ENCODE measurements at regions not wholly inside any gene's neighbourhood (a gene's known extent, or its start where the extent isn't known, plus 50 kb on each side); places are given as distances from the start of the nearest gene placed in this dataset.

DNA sequence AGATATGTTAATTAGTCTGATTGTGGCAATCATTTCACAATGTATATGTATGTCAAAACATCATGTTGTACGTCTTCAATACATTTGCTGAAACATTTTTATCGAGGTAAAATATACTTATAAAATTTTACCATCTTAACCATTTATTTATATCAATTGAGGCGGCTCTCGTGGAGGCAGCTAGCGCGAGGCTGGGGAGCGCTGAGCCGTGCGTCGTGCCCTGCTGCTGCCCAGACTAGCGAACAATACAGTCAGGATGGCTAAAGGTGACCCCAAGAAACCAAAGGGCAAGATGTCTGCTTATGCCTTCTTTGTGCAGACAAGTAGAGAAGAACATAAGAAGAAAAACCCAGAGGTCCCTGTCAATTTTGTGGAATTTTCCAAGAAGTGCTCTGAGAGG, 202.5 kb upstream of the PBX1 start:
- H3K36me3 ChIP-seq (ENCODE audit: control insufficient read depth, insufficient read depth, low read length) = no peaks in the 10 kb centered on the region
- H3K27me3 ChIP-seq (ENCODE audit: control insufficient read depth, insufficient read depth, low read length) = no peaks in the 10 kb centered on the region
- H3K9me3 ChIP-seq (ENCODE audit: control insufficient read depth, low read depth, low read length) = no peaks in the 10 kb centered on the region
- H3K4me3 ChIP-seq (ENCODE audit: low read length) = no peak overlapping the region
- no peaks in the 10 kb centered on the region for H3K4me1 ChIP-seq (ENCODE audit: control insufficient read depth, insufficient read depth, low read length)
- WGBS (ENCODE audit: insufficient coverage, low lambda C conversion rate) = 98% methylated on average over 9 of the region's 11 CpGs
- DNase-seq = no peak
- no peak overlapping the region for H3K27ac ChIP-seq (ENCODE audit: low read length)

- no peaks in the 10 kb centered on the region for H3K36me3 ChIP-seq (ENCODE audit: control insufficient read depth, insufficient read depth, low read length)
- H3K9me3 ChIP-seq (ENCODE audit: control insufficient read depth, low read depth, low read length) = no peaks in the 10 kb centered on the region
- no peak overlapping the region for H3K4me3 ChIP-seq (ENCODE audit: low read length)
- no CpG with 5 or more reads among the region's 1 CpG for WGBS (ENCODE audit: insufficient coverage, low lambda C conversion rate)
- DNase-seq = no peak
- H3K27me3 ChIP-seq (ENCODE audit: control insufficient read depth, insufficient read depth, low read length) = no peaks in the 10 kb centered on the region
- no peaks in the 10 kb centered on the region for H3K4me1 ChIP-seq (ENCODE audit: control insufficient read depth, insufficient read depth, low read length)
- H3K27ac ChIP-seq (ENCODE audit: low read length) = no peak overlapping the region
Measured at GRCh38 chr1:164360265-164360664, 198.7 kb upstream of the PBX1 start.

- no CpG with 5 or more reads among the region's 2 CpGs for WGBS (ENCODE audit: insufficient coverage, low lambda C conversion rate)
- DNase-seq = no peak
Measured at GRCh38 chr1:164361927-164362326, 197.1 kb upstream of the PBX1 start.

GRCh38 chr1:164363980-164364379, 195.0 kb upstream of the PBX1 start:
- no peaks in the 10 kb centered on the region for H3K27me3 ChIP-seq (ENCODE audit: control insufficient read depth, insufficient read depth, low read length)
- no peaks in the 10 kb centered on the region for H3K4me1 ChIP-seq (ENCODE audit: control insufficient read depth, insufficient read depth, low read length)
- 100% methylated on average over 1 of the region's 1 CpG for WGBS (ENCODE audit: insufficient coverage, low lambda C conversion rate)
- no peak overlapping the region for H3K4me3 ChIP-seq (ENCODE audit: low read length)
- H3K27ac ChIP-seq (ENCODE audit: low read length) = no peak overlapping the region
- peaks cover 2% of the 10 kb centered on the region for H3K9me3 ChIP-seq (ENCODE audit: control insufficient read depth, low read depth, low read length)
- DNase-seq = no peak
- H3K36me3 ChIP-seq (ENCODE audit: control insufficient read depth, insufficient read depth, low read length) = no peaks in the 10 kb centered on the region

More at GRCh38 chr1:164361927-164362326, 197.1 kb upstream of the PBX1 start:
- Histone ChIP-seq H3K4me1 (ENCODE audit: control insufficient read depth, insufficient read depth, low read length) (no peaks in the 10 kb centered on the region), H3K9me3 (ENCODE audit: control insufficient read depth, low read depth, low read length) (peaks cover 2% of the 10 kb centered on the region), H3K27ac (ENCODE audit: low read length) (no peak overlapping the region), H3K4me3 (ENCODE audit: low read length) (no peak overlapping the region), H3K27me3 (ENCODE audit: control insufficient read depth, insufficient read depth, low read length) (no peaks in the 10 kb centered on the region), H3K36me3 (ENCODE audit: control insufficient read depth, insufficient read depth, low read length) (no peaks in the 10 kb centered on the region)

GRCh38 chr1:164366014-164366413, 193.0 kb upstream of the PBX1 start:
- no peaks in the 10 kb centered on the region for H3K36me3 ChIP-seq (ENCODE audit: control insufficient read depth, insufficient read depth, low read length)
- H3K9me3 ChIP-seq (ENCODE audit: control insufficient read depth, low read depth, low read length) = peaks cover 2% of the 10 kb centered on the region
- H3K4me1 ChIP-seq (ENCODE audit: control insufficient read depth, insufficient read depth, low read length) = no peaks in the 10 kb centered on the region
- no peak for DNase-seq
- H3K4me3 ChIP-seq (ENCODE audit: low read length) = no peak overlapping the region
- no CpG with 5 or more reads among the region's 1 CpG for WGBS (ENCODE audit: insufficient coverage, low lambda C conversion rate)
- H3K27ac ChIP-seq (ENCODE audit: low read length) = no peak overlapping the region
- no peaks in the 10 kb centered on the region for H3K27me3 ChIP-seq (ENCODE audit: control insufficient read depth, insufficient read depth, low read length)

DNA sequence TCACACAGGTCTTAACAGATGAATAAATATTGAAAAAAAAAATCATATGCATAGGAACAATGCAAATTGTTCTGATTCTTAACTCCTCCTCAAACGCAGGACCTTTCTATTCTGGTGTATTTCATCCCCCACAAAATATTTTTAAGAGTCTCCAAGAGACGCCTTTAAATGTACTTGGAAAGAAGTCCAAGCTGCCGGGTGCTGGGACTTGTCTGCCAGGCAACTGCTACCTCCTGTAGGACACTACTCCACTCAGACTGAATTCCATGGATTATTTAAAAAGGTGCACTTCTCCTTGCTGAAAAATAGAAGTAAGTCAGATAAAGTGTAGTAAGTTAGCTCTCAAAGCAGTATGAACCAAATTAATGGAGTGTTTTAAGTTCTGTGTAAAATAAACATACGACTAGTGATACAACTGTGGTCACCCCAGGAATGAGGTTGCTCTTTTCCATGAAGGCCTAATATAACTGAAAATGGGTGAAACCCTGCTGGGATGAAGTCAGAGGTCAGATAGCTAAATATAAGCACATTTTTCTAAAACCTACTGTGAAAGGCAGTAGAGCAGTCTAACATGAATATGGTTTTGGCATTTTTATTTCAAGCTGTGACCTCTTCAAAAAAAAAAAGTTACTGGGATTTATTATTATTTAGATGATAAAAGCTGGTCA, 189.2 kb upstream of the PBX1 start:
- Histone ChIP-seq H3K36me3 (ENCODE audit: control insufficient read depth, insufficient read depth, low read length) (no peaks in the 10 kb centered on the region), H3K4me1 (ENCODE audit: control insufficient read depth, insufficient read depth, low read length) (no peaks in the 10 kb centered on the region), H3K9me3 (ENCODE audit: control insufficient read depth, low read depth, low read length) (peaks cover 2% of the 10 kb centered on the region), H3K27me3 (ENCODE audit: control insufficient read depth, insufficient read depth, low read length) (no peaks in the 10 kb centered on the region), H3K4me3 (ENCODE audit: low read length) (no peak overlapping the region), H3K27ac (ENCODE audit: low read length) (no peak overlapping the region)
- no CpG with 5 or more reads among the region's 4 CpGs for WGBS (ENCODE audit: insufficient coverage, low lambda C conversion rate)
- no peak for DNase-seq

- no peaks in the 10 kb centered on the region for H3K27me3 ChIP-seq (ENCODE audit: control insufficient read depth, insufficient read depth, low read length)
- WGBS (ENCODE audit: insufficient coverage, low lambda C conversion rate) = 0% methylated on average over 1 of the region's 4 CpGs
Measured at GRCh38 chr1:164380893-164381292, 178.1 kb upstream of the PBX1 start.

DNA sequence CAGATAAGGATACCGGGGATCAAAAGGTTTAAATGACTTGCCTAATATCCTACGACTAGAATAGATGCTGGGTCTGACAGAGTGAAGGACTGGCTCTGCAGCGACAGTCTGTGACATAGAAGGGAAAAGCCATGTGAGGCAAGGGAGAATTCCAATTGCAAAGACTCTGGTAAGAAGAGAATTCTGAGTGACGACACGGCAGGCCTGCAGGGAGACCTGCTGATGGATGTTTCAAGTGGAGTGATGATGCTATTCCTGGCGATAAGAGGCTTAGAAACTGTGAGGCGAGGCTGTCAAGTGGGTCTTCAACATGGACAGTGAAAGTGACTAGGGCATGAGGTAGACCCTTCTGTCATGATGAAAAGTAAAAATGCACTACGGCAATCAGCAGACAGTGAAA, 176.6 kb upstream of the PBX1 start:
- Histone ChIP-seq H3K4me3 (ENCODE audit: low read length) (no peak overlapping the region), H3K27ac (ENCODE audit: low read length) (no peak overlapping the region), H3K27me3 (ENCODE audit: control insufficient read depth, insufficient read depth, low read length) (no peaks in the 10 kb centered on the region), H3K9me3 (ENCODE audit: control insufficient read depth, low read depth, low read length) (no peaks in the 10 kb centered on the region), H3K36me3 (ENCODE audit: control insufficient read depth, insufficient read depth, low read length) (no peaks in the 10 kb centered on the region), H3K4me1 (ENCODE audit: control insufficient read depth, insufficient read depth, low read length) (no peaks in the 10 kb centered on the region)
- no peak for DNase-seq
- 93% methylated on average over 3 of the region's 8 CpGs for WGBS (ENCODE audit: insufficient coverage, low lambda C conversion rate)

More at GRCh38 chr1:164380893-164381292, 178.1 kb upstream of the PBX1 start:
- Histone ChIP-seq H3K9me3 (ENCODE audit: control insufficient read depth, low read depth, low read length) (no peaks in the 10 kb centered on the region), H3K27ac (ENCODE audit: low read length) (no peak overlapping the region), H3K4me1 (ENCODE audit: control insufficient read depth, insufficient read depth, low read length) (no peaks in the 10 kb centered on the region), H3K36me3 (ENCODE audit: control insufficient read depth, insufficient read depth, low read length) (no peaks in the 10 kb centered on the region), H3K4me3 (ENCODE audit: low read length) (no peak overlapping the region)
- no peak for DNase-seq

- Histone ChIP-seq H3K9me3 (ENCODE audit: control insufficient read depth, low read depth, low read length) (no peaks in the 10 kb centered on the region), H3K27ac (ENCODE audit: low read length) (no peak overlapping the region), H3K36me3 (ENCODE audit: control insufficient read depth, insufficient read depth, low read length) (no peaks in the 10 kb centered on the region), H3K4me3 (ENCODE audit: low read length) (no peak overlapping the region), H3K4me1 (ENCODE audit: control insufficient read depth, insufficient read depth, low read length) (no peaks in the 10 kb centered on the region), H3K27me3 (ENCODE audit: control insufficient read depth, insufficient read depth, low read length) (no peaks in the 10 kb centered on the region)
- 100% methylated on average over 3 of the region's 3 CpGs for WGBS (ENCODE audit: insufficient coverage, low lambda C conversion rate)
- DNase-seq = no peak
Measured at GRCh38 chr1:164384262-164384661, 174.7 kb upstream of the PBX1 start.

DNA sequence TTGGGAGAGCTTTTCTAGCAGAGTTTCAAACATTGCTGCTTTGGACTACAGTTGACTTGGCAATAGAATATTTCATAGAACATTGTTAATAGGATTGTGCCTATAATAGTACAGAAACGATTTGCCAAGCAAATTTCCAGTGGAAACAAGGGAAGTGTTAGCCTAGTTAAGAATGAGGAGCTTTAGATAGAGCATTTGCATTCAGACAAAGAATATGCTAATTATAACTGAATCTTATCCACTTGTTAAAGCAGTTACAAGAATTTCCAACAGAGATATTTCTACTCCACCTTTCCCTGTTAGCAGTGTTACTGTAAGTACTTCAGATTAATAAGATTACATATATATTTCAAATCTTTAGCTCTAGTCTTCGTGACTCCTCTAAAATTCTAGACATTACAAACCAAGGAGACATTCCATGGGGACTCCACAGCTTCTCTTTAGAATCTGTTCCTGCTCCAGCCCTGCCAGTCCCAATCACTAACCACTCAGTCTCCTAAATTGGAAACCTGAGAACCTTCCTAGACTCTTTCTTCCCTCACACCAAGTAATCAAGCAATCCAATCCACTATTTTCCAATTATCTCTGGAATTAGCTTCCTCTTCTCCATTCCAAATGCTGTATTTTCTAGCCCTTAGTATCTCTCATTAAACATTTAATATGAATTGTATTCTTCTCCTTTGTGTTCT, 141.8 kb upstream of the PBX1 start:
- no peak overlapping the region for H3K4me3 ChIP-seq (ENCODE audit: low read length)
- H3K27ac ChIP-seq (ENCODE audit: low read length) = no peak overlapping the region
- no peaks in the 10 kb centered on the region for H3K27me3 ChIP-seq (ENCODE audit: control insufficient read depth, insufficient read depth, low read length)
- 67% methylated on average over 1 of the region's 2 CpGs for WGBS (ENCODE audit: insufficient coverage, low lambda C conversion rate)
- no peaks in the 10 kb centered on the region for H3K9me3 ChIP-seq (ENCODE audit: control insufficient read depth, low read depth, low read length)
- no peaks in the 10 kb centered on the region for H3K4me1 ChIP-seq (ENCODE audit: control insufficient read depth, insufficient read depth, low read length)
- no peaks in the 10 kb centered on the region for H3K36me3 ChIP-seq (ENCODE audit: control insufficient read depth, insufficient read depth, low read length)
- DNase-seq = no peak

GRCh38 chr1:164423136-164423535, 135.8 kb upstream of the PBX1 start:
- Histone ChIP-seq H3K4me1 (ENCODE audit: control insufficient read depth, insufficient read depth, low read length) (no peaks in the 10 kb centered on the region), H3K4me3 (ENCODE audit: low read length) (no peak overlapping the region), H3K27me3 (ENCODE audit: control insufficient read depth, insufficient read depth, low read length) (peaks cover 3% of the 10 kb centered on the region), H3K36me3 (ENCODE audit: control insufficient read depth, insufficient read depth, low read length) (no peaks in the 10 kb centered on the region), H3K9me3 (ENCODE audit: control insufficient read depth, low read depth, low read length) (no peaks in the 10 kb centered on the region), H3K27ac (ENCODE audit: low read length) (no peak overlapping the region)
- WGBS (ENCODE audit: insufficient coverage, low lambda C conversion rate) = 80% methylated on average over 1 of the region's 1 CpG
- DNase-seq = no peak

Data from large intestine (tissue), 3 donors.